ENCODE measurements at regions not wholly inside any gene's neighbourhood (a gene's known extent, or its start where the extent isn't known, plus 50 kb on each side); places are given as distances from the start of the nearest gene placed in this dataset.

- TF ChIP-seq, protein P1, sequence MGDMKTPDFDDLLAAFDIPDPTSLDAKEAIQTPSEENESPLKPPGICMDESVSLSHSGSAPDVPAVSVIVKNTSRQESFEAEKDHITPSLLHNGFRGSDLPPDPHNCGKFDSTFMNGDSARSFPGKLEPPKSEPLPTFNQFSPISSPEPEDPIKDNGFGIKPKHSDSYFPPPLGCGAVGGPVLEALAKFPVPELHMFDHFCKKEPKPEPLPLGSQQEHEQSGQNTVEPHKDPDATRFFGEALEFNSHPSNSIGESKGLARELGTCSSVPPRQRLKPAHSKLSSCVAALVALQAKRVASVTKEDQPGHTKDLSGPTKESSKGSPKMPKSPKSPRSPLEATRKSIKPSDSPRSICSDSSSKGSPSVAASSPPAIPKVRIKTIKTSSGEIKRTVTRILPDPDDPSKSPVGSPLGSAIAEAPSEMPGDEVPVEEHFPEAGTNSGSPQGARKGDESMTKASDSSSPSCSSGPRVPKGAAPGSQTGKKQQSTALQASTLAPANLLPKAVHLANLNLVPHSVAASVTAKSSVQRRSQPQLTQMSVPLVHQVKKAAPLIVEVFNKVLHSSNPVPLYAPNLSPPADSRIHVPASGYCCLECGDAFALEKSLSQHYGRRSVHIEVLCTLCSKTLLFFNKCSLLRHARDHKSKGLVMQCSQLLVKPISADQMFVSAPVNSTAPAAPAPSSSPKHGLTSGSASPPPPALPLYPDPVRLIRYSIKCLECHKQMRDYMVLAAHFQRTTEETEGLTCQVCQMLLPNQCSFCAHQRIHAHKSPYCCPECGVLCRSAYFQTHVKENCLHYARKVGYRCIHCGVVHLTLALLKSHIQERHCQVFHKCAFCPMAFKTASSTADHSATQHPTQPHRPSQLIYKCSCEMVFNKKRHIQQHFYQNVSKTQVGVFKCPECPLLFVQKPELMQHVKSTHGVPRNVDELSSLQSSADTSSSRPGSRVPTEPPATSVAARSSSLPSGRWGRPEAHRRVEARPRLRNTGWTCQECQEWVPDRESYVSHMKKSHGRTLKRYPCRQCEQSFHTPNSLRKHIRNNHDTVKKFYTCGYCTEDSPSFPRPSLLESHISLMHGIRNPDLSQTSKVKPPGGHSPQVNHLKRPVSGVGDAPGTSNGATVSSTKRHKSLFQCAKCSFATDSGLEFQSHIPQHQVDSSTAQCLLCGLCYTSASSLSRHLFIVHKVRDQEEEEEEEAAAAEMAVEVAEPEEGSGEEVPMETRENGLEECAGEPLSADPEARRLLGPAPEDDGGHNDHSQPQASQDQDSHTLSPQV (IDR thresholded peaks at IDR 0.05), result no peak
- TF ChIP-seq, protein P2, sequence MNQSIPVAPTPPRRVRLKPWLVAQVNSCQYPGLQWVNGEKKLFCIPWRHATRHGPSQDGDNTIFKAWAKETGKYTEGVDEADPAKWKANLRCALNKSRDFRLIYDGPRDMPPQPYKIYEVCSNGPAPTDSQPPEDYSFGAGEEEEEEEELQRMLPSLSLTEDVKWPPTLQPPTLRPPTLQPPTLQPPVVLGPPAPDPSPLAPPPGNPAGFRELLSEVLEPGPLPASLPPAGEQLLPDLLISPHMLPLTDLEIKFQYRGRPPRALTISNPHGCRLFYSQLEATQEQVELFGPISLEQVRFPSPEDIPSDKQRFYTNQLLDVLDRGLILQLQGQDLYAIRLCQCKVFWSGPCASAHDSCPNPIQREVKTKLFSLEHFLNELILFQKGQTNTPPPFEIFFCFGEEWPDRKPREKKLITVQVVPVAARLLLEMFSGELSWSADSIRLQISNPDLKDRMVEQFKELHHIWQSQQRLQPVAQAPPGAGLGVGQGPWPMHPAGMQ (IDR thresholded peaks at IDR 0.05; ENCODE audit: borderline replicate concordance), result no peak
- no peak for TF ChIP-seq MEF2A (IDR thresholded peaks at IDR 0.05; ENCODE audit: insufficient read depth, low read depth, low read length)
- no peak for TF ChIP-seq ZSCAN29 (IDR thresholded peaks at IDR 0.05)
- no peak for TF ChIP-seq BRCA1 (IDR thresholded peaks at IDR 0.05; ENCODE audit: low read depth, low read length)
- TF ChIP-seq NFIC (IDR thresholded peaks at IDR 0.05; ENCODE audit: low read depth, low read length), result no peak
- no peak for TF ChIP-seq SPI1 (IDR thresholded peaks at IDR 0.05; ENCODE audit: borderline replicate concordance, insufficient read depth, low read depth, low read length)
- no peak for TF ChIP-seq SREBF2 (IDR thresholded peaks at IDR 0.05; ENCODE audit: low read length)
- TF ChIP-seq IKZF2 (IDR thresholded peaks at IDR 0.05), result no peak
- TF ChIP-seq ZNF622 (IDR thresholded peaks at IDR 0.05), result no peak
Measured at GRCh38 chrX:22396408-22396807, 123.7 kb downstream of the CBLL2 start (continued).
